GM18873 (cell line): ENCODE measurements at regions not wholly inside any gene's neighbourhood (a gene's known extent, or its start where the extent isn't known, plus 50 kb on each side); places are given as distances from the start of the nearest gene placed in this dataset.
"Not testable (repeated sequence)": the region's sequence is repeated elsewhere in the genome, so short reads cannot be mapped to it uniquely, and the experiment has no call there.

Source experiments
- ATAC-seq: cut with Tn5 transposase; IDR thresholded peaks from one replicate; pipeline ENCODE4 v1.9.1; 2021; ENCODE audit warnings: mild to moderate bottlenecking, moderate library complexity, moderate number of reproducible peaks; ENCODE audit not compliant: unreplicated experiment, low FRiP score

DNA sequence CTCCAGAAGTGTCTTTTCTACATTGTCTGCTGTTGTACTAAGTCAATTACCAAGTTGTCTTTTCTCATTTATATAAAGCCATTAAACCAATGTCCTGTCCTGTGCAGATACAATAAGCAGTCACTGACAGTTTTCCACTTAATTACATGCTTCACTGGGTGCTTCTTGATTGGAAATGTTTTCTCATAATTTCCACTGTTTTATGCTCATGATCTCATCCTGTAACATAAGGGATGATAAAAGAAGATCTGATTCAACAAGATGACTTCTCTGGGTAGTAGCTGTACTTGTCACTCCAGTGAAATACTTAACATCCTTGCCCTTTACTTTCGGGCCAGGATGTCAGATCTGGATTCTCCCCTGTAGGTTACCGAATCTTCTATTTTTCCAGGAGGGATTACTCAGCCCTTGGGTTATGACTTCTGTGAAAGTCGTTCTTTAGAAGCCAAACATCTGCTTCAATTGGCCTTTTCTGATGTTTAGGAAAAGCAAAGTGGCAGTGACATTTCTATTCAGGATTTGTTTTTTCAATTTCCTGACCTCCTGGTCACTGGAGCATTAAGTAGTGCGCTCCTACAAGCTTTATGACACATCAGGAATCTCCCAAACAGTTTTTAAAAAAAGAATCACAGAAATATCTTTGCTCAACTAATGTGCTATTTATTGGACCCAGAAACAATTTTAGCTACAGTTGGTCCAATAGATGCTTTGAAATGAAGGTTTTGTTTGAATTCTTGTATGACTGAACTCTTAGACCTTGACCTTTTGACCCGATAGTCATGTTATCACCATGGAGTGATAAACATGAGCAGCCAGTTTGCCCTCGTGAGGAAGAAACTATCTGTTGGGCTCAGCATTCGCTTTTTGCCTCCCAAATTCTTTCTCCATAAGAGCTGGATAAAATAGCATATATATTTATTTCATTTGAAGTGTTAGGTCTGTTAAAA lies 234.5 kb upstream of the SSTR1 start:
- no peak for ATAC-seq

DNA sequence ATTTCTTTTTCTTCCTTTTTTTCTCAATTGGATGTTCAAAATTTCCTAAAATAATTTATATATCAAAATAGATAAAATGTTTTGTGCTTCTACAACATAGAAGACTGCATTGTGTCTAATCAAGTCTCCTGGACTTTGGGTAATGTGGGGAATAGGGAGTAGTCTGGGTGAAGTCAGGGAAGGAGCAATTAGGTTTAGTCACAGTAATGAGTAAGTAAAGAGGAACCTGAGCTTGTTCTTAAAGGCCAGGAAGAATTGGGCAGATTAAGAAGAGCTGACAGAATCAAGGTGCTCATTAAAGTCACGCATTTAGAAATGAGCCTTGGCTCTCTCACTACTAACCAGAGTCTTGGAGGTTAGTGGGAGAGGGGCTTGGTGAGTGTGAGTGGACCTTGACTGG lies 233.3 kb upstream of the SSTR1 start:
- ATAC-seq, result no peak

DNA sequence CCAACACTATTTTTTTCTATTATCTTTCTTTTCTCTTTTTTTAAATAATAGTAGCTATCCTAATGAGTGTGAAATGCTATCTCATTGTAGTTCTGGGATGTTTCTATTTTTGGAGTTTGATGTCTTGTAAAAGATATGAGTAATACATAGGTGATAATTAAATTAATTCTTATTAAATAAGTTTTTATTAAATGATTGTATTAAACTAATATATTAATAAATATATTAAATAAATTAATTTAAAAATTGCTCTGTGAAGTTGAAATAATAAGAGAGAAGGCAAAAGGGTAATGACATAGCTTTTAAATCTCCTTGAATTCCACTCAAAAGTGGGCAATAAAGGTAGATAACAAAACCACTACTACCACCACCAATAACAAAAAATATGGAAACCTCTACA lies 230.2 kb upstream of the SSTR1 start:
- no peak for ATAC-seq

DNA sequence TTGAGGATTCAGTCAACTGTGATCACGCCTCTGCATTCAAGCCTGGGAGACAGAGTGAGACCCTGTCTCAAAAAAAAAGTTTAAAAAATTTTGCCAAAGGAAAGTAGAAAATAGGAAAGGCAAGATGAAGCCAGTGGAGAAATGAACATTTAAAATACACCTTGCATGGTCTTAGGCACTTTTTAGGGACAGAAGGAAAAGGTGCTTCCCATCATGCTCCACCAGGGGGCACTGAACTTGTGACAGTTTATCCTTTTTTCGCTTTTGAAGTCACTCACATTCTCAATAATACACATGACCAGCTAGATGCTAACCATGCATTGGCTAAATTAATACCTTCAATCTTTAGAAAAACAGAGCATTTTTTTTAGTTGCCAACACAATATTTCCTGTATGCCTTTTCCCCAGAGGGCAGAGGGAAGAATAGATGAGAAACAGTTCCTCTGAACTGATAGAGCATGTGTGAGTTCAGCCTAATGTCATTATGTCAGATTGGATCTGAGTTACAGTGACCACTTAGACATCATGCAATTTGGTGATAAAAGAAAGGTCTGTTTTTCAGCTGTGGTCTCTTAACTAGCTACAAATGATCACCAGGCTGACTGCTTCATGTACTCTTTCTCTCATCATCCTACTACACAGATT lies 221.8 kb upstream of the SSTR1 start:
- no peak for ATAC-seq

DNA sequence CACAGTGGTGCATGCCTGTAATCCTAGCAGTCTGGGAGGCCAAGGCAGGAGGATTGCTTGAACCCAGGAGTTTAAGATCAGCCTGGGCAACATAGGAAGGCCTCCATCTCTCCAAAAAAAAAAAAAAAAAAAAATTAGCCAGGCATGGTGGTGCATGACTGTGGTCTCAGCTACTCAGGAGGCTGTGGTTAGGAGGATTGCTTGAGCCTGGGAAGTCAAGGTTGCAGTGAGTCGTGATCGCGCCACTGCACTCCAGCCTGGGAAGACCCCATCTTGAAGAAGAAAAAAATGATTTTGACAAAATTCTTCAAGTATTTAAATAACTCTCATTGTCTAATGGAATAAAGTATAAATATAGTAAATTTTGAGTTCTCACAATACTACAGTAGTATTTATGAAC lies 219.2 kb upstream of the SSTR1 start:
- ATAC-seq, result no peak

DNA sequence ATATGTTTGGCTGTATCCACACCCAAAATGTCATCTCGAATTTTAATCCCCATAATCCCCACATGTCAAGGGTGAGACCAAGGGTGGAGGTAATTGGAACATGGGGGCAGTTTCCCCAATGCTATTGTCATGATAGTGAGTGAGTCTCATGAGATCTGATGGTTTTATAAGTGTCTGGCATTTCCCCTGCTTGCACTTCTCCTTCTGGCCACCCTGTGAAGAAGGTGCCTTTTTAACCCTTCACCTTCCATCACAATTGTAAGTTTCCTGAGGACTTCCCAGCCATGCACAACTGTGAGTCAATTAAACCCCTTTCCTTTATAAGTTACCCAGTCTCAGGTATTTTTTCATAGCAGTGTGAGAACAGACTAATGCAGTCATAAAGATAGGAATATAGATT lies 216.7 kb upstream of the SSTR1 start:
- no peak for ATAC-seq

DNA sequence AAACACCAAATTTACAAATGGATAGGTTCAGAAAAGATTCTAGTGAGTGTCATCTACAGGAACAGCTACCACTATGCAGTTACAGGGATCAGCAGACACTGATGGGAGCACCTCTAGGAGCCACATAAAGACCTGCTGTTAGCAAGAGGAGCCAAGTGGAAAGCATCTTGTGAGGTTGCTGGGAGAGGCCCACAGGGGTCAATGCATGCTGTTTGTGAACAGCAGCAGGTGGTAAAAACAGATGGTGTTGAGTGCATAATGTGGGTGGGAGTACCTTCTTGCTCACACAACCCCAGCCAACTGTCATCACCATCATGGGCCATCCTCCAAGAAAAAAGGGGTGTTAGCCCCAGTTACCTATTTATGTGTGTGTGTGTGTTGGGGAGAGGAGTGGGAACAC lies 215.2 kb upstream of the SSTR1 start:
- ATAC-seq, result no peak

DNA sequence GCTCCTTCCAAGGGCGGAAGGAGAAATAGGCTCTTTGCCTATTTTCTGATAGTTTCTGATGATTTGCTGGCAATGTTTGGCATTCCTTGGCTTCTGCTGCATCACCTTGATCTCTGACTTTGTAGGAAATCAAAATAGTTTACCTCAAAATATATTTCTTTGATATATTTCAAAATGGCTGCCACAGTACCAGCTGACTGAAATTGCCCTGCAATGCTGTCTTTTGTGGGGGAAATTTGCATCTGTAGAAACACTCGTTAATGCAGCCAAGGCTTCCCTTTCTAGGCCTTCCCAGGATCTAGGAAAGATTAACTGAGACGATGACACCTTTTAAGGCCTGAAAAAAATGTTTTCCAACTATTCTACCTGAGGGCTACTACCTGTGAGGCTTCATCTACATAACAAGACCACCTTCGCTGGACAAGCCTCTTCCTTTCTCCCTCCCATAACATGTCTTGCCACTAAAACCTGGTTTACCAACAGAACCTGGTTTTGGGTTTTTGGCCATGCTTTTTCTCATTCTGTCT lies 212.8 kb upstream of the SSTR1 start:
- no peak for ATAC-seq

DNA sequence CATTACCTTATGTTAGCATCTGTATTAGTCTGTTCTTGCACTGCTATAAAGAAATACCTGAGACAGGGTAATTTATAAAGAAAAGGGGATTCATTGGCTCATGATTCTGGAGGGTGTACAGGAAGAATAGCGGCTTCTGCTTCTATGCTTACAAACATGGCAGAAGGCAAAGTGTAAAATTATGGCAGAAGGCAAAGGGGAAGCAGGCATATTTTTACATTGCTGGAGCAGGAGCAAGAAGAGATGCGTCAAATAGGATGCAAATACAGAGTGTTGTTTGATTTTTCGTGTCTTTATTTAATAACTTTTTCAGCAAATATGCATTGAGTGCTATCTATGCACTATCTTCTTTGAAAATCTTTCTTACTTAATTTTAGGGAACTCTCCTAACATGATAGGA lies 210.7 kb upstream of the SSTR1 start:
- no peak for ATAC-seq

DNA sequence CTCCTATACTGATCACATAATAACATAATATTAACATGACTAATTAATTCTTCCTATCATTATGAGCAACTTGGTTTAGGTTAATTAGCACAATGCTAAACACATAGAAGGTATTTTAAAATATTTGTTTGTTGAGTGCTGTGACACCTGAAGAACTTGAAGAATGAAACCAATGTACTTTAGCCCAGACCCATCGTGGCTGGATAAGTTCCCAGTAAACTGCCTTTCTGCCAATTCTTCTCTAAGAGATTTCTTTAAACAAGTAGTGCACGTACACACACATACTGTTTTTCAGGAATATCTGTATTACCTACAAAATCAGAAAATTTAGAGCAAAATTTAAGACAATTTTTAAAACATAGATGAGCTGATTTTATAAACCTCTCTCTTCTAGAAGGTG lies 207.4 kb upstream of the SSTR1 start:
- no peak for ATAC-seq

DNA sequence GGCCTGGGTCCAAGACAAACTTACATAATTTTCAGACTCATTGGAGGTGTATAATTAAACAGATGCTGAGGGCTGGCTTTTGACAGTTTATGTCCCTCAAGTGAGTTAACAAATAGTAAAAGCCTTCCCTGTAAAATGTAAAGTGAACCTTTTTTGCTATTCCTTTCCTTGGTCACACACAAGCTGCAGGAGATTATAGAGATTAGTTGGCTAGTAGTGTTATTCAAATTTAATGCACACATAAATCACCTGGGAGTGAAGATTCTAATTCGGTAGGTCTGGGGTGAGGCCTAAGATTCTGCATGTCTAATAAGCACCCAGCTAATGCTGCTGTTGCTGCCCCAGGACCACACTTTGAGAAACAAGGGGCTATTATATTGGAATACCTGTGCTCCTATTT lies 206.2 kb upstream of the SSTR1 start:
- no peak for ATAC-seq

DNA sequence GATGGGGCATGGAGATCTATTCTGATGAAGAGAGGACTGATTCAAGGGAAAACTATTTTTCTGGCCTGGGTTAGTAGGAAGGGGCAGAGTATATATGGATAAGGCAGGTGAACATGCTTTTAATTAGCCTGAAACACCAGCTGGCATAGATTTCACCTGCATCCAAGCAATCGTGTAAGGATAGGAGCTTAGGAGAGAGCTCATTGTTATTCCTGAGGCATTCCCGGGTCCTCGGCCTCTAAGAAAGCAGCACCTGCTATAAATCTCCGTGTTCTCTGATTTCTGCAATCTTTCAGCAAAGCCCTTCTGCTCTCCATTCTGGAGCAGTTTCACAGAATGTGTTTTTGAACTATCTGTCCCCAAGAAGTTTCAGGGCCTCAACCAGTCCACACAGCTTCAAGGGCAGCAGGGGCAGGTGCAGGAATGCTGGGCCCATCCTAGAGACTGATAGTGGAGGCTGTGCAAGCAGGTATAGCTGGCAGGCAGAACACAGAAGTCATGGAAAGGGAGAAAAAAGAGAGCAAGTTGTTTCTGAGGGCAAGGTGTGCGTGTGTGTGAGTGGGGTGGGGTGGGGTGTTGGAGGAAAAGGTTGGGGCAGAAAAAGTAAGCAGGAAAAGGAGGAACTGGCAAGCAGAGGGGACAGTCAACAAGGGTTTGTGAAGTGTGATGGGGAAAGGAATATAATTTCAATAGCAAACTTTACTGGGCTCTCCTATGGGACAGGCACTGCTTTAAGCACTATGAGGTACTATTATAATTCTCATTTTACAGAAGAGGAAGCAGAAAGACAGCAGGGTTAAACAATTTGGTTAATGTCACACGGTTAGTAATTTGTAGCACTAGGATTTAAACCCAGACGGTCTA lies 203.7 kb upstream of the SSTR1 start:
- no peak for ATAC-seq

DNA sequence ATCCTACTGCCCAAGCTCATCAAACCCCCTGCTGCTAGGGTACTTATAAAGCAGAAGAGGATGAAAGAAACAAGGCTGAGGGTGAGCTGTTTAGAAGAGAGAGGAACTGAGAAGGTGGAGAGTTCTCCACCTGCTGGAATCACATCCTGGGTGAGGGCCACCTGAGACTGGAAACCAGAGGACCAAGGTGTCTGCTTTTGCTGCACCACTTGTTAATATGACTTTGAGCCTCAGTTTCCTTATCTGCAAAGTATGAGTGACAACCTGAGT lies 203.2 kb upstream of the SSTR1 start:
- no peak for ATAC-seq

DNA sequence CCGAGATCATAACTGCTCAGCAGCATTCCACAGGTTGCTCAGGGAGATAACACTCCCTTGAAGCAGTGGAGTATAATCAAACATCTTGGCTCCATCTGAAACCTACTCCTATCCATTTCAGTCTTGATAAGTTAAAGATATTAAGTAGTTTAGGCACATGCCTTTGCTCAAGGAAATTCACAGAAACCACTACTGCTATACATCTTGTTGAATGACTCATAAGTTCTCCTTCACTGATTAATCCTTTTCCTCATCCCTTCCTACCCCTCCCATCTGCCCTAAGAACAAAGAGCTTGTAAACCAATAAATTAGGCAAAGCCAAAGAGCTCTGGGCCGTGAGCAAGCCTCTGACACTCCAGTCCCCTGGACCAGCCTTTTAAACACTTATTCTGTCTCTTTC lies 196.5 kb upstream of the SSTR1 start:
- ATAC-seq, result not testable (repeated sequence)

DNA sequence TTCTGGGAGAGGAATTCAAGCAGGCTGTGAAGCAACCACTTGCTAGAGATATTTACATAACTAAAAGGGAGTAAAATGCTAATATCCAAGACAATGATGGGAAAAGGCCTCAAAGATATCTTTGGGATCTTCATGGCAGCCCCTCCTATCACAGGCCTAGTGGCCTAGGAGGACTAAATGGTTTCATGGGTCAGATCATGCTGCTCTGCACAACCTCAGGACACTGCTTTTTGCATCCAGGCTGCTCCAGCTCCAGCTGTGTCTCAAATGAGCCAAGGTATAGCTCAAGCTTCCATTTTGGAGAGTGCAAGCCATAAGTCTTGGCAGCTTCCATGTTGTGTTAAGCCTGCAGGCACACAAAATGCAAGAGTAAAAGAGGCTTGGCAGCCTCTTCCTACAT lies 195.6 kb upstream of the SSTR1 start:
- ATAC-seq, result no peak

DNA sequence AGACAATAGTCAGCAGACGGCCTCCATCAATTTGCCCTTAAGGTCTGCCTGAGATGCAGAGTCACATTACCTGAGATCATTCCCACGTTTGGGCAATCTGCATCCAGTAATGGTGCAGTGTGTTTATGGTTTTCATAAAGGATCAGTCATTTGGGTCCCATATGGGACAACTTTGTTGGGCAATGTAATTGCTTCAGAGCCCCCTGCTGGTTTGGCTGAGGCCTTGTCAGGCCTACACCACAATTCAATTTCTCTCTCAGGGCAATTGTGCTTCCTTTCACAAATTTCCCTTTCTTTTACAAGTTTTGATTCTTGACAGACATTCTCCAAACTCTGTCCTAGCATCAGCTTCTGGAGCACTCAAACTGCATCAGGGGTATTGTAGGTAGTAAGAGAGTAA lies 191.2 kb upstream of the SSTR1 start:
- no peak for ATAC-seq

DNA sequence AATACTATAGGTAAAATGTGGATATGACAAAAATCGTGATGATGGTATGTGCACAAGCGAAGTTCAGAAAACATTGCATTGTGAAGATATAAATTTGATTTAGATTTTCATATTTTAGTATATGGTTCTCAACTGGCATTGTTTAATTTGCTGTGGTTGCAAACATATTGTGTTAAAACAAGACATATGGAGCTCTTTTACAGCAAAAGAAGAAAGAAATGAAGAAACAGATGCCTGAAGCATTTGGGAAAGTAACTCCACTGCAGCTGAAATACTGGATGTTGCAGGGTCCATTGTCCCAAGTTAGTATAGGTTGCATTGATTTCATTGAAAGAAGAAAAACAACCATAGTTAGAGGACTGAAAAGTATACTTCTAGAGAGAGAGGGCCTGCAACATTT lies 185.8 kb upstream of the SSTR1 start:
- ATAC-seq, result no peak

DNA sequence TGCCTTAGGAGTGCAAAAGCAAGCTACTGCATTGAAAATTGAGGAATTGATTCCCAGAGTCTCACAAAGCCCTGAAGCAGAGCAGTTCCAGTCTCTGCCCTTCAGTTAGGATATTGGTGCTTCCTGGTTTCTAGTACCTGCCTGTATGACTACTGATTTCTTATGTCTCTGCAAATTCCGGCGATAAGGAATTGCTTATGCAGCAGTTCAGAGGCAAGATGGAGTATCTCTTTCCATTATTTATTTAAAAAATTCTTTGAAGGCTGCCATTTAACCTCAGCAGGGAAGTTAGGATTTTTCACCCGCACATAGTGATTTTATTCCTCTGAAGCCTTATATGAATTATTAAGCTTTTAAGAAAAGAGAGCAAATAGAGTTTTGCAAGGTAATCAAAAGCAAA lies 184.9 kb upstream of the SSTR1 start:
- no peak for ATAC-seq

DNA sequence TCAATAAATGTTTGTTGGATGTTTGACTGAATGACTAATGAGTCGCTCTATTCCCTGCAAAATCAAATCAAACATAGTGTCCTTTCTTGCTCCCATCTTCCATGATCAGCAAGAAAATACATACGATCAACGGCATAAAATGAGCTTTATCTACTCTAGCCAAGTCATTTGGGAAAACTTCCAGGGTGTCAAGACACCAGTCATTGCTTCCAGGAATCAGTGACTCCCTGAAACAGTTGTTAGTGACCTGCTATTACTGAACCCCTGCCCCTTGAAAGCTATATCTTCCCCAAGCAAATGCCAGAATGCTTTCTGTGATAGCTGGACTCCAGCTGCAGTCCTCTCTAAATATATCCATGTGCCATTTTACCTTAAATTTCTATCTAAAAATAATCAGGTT lies 169.5 kb upstream of the SSTR1 start:
- no peak for ATAC-seq

DNA sequence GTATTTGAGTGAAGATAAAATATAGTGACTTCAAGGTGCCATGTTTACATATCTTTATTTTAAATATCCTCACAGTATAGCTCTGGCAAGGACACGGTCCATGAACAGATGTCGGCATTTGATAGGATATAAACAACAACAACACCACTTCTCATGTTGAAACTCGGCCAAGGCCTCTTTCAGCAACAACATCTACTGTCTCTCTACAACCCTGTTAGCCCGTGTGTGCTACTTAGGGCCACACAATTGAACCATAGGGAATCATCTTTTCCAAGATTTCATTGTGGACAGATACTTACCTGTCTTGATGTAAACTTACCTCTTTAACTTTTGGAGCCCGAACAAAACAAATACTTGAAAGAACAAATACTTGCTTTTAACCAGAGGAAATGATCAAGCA lies 168.7 kb upstream of the SSTR1 start:
- ATAC-seq, result no peak

DNA sequence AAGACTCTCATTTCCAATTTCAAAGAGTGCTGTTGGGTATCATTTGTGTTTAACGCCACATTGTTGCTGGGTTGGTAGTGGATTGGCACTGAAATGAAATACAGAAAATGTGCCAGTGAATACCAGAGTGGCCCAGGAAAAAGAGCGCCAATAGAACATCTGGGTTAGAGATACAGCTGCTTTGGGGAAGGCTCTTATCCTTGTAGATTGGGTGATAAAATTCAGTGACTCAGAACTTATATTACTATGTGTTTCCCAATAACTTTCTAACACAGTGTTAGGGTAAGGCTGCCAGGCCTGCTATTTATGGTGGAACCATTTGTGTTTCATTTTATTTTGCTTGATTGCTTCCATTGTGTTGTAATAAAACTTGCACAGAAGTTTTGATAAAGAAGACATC lies 168.2 kb upstream of the SSTR1 start:
- no peak for ATAC-seq
